CD4-positive, alpha-beta memory T cell (primary cell): ENCODE measurements at regions not wholly inside any gene's neighbourhood (a gene's known extent, or its start where the extent isn't known, plus 50 kb on each side); places are given as distances from the start of the nearest gene placed in this dataset.

ENCODE experiments used
- CTCF ChIA-PET: fragments of 350-600 bp; sonication (Branson Sonifier 250); formaldehyde crosslinking; loops from one replicate; lab custom pipeline; 2021; ENCODE audit warnings: inconsistent platforms; ENCODE audit not compliant: partially characterized antibody; lab: Charles Lee
- POLR2A ChIA-PET: fragments of 350-600 bp; sonication (Branson Sonifier 250); formaldehyde crosslinking; loops from one replicate; lab custom pipeline; 2021; ENCODE audit not compliant: partially characterized antibody; lab: Charles Lee
- DNase-seq, 5 donors: peaks; one replicate each; pipeline versions ENCODE4 v3.0.0 to v3.0.0-alpha.2; 2020 to 2022; ENCODE audit warnings: mixed read lengths in 1 of 5
- H3K27ac ChIP-seq: one replicate; pipeline ENCODE4 v1.7.0; 2013; ENCODE audit warnings: low read depth, low read length
- H3K27me3 ChIP-seq: 2 replicates; pipeline ENCODE4 v1.7.0; 2013; ENCODE audit warnings: mild to moderate bottlenecking, low read length, moderate library complexity; ENCODE audit not compliant: insufficient read depth
- H3K36me3 ChIP-seq: 2 replicates; pipeline ENCODE4 v1.7.0; 2013; ENCODE audit warnings: mild to moderate bottlenecking, low read length, moderate library complexity; ENCODE audit not compliant: insufficient read depth
- H3K4me1 ChIP-seq: 2 replicates; pipeline ENCODE4 v1.7.0; 2013; ENCODE audit warnings: mild to moderate bottlenecking, low read length, moderate library complexity; ENCODE audit not compliant: insufficient read depth
- H3K4me3 ChIP-seq, 2 donors: one replicate each; pipeline ENCODE4 v1.7.0; 2013; ENCODE audit warnings: low read length in 2 of 2, mild to moderate bottlenecking in 1 of 2
- H3K9me3 ChIP-seq, 2 donors: one replicate each; pipeline ENCODE4 v1.7.0; 2013; ENCODE audit warnings: low read length in 2 of 2, control low read depth in 1 of 2; ENCODE audit not compliant: control insufficient read depth in 1 of 2
- H3K27ac Mint-ChIP-seq, 7 donors: one replicate each; pipeline ENCODE4 v1.8.0; 2020 to 2021; ENCODE audit warnings: mixed read lengths in 7 of 7, mild to moderate bottlenecking in 6 of 7, inconsistent platforms in 3 of 7, moderate library complexity in 3 of 7
- H3K27me3 Mint-ChIP-seq, 2 donors: one replicate each; pipeline ENCODE4 v1.8.0; 2020 to 2021; ENCODE audit warnings: mixed read lengths in 2 of 2
- H3K36me3 Mint-ChIP-seq, 2 donors: one replicate each; pipeline ENCODE4 v1.8.0; 2020 to 2021; ENCODE audit warnings: mixed read lengths in 2 of 2, inconsistent platforms in 1 of 2, mild to moderate bottlenecking in 1 of 2
- H3K4me1 Mint-ChIP-seq, 4 donors: one replicate each; pipeline ENCODE4 v1.8.0; 2020 to 2021; ENCODE audit warnings: mixed read lengths in 4 of 4, mild to moderate bottlenecking in 1 of 4
- H3K4me3 Mint-ChIP-seq, 8 donors: one replicate each; pipeline ENCODE4 v1.8.0; 2020 to 2021; ENCODE audit warnings: mixed read lengths in 8 of 8, mild to moderate bottlenecking in 7 of 8, moderate library complexity in 6 of 8, inconsistent platforms in 3 of 8
- H3K9me3 Mint-ChIP-seq, 8 donors: one replicate each; pipeline ENCODE4 v1.8.0; 2020 to 2021; ENCODE audit warnings: mixed read lengths in 8 of 8, mild to moderate bottlenecking in 5 of 8, inconsistent platforms in 3 of 8, moderate library complexity in 1 of 8
- intact Hi-C: fragments of 100-400 bp; cut with micrococcal nuclease; formaldehyde crosslinking; loops from one replicate; pipeline ENCODE4 v1.15.1; 2023

GRCh38 chr5:114612406-114612805 lies 250.5 kb downstream of the KCNN2 start:
- CTCF ChIA-PET: no interaction called here
- H3K27me3 Mint-ChIP-seq: no peaks in the 10 kb centered on the region
- DNase-seq: no peak
- H3K4me1 ChIP-seq: no peaks in the 10 kb centered on the region
- no peak overlapping the region for H3K4me3 ChIP-seq
- peaks cover 0 to 22% (median 6%) of the 10 kb centered on the region in 8 donors for H3K9me3 Mint-ChIP-seq
- intact Hi-C loops: no loop called here
- POLR2A ChIA-PET: no interaction called here
- no peak overlapping the region for H3K4me3 Mint-ChIP-seq
- no peaks in the 10 kb centered on the region for H3K27me3 ChIP-seq
- no peak overlapping the region for H3K27ac ChIP-seq
- no peaks in the 10 kb centered on the region for H3K9me3 ChIP-seq
- no peak overlapping the region for H3K27ac Mint-ChIP-seq
- no peaks in the 10 kb centered on the region for H3K36me3 ChIP-seq
- H3K36me3 Mint-ChIP-seq: no peaks in the 10 kb centered on the region
- H3K4me1 Mint-ChIP-seq: no peaks in the 10 kb centered on the region

- no peaks in the 10 kb centered on the region for H3K4me1 Mint-ChIP-seq
- intact Hi-C loops: no loop called here
- ChIA-PET CTCF (no interaction called here), POLR2A (no interaction called here)
- no peaks in the 10 kb centered on the region for H3K36me3 ChIP-seq
- peaks cover 2 to 9% (median 7%) of the 10 kb centered on the region in 8 donors for H3K9me3 Mint-ChIP-seq
- no peaks in the 10 kb centered on the region for H3K27me3 Mint-ChIP-seq
- no peaks in the 10 kb centered on the region for H3K4me1 ChIP-seq
- no peaks in the 10 kb centered on the region for H3K9me3 ChIP-seq
- no peaks in the 10 kb centered on the region for H3K36me3 Mint-ChIP-seq
- H3K4me3 Mint-ChIP-seq: no peak overlapping the region
- no peaks in the 10 kb centered on the region for H3K27me3 ChIP-seq
- no peak overlapping the region for H3K4me3 ChIP-seq
- DNase-seq: no peak
- H3K27ac Mint-ChIP-seq: no peak overlapping the region
- no peak overlapping the region for H3K27ac ChIP-seq
Observed at GRCh38 chr5:114581136-114581535, 219.3 kb downstream of the KCNN2 start.

- no peaks in the 10 kb centered on the region for H3K36me3 Mint-ChIP-seq
- CTCF ChIA-PET: no interaction called here
Observed at GRCh38 chr5:114565871-114566270, 204.0 kb downstream of the KCNN2 start.

GRCh38 chr5:114565139-114565538 lies 203.3 kb downstream of the KCNN2 start:
- Mint-ChIP-seq H3K27ac (no peak overlapping the region), H3K27me3 (no peaks in the 10 kb centered on the region), H3K9me3 (peaks cover 2 to 24% (median 8%) of the 10 kb centered on the region in 8 donors), H3K36me3 (no peaks in the 10 kb centered on the region), H3K4me3 (no peak overlapping the region), H3K4me1 (no peaks in the 10 kb centered on the region)
- Histone ChIP-seq H3K4me3 (no peak overlapping the region), H3K27me3 (no peaks in the 10 kb centered on the region), H3K4me1 (no peaks in the 10 kb centered on the region), H3K9me3 (no peaks in the 10 kb centered on the region), H3K27ac (no peak overlapping the region), H3K36me3 (no peaks in the 10 kb centered on the region)
- intact Hi-C loops: no loop called here
- CTCF ChIA-PET: no interaction called here
- DNase-seq: no peak
- POLR2A ChIA-PET: no interaction called here

More at GRCh38 chr5:114565871-114566270, 204.0 kb downstream of the KCNN2 start:
- no peaks in the 10 kb centered on the region for H3K4me1 Mint-ChIP-seq
- H3K36me3 ChIP-seq: no peaks in the 10 kb centered on the region
- H3K9me3 Mint-ChIP-seq: peaks cover 4 to 24% (median 8%) of the 10 kb centered on the region in 8 donors
- no peak overlapping the region for H3K4me3 ChIP-seq
- no peaks in the 10 kb centered on the region for H3K27me3 Mint-ChIP-seq
- no peak overlapping the region for H3K4me3 Mint-ChIP-seq
- H3K27ac Mint-ChIP-seq: no peak overlapping the region
- no peak overlapping the region for H3K27ac ChIP-seq
- intact Hi-C loops: no loop called here
- no peaks in the 10 kb centered on the region for H3K27me3 ChIP-seq
- no peaks in the 10 kb centered on the region for H3K4me1 ChIP-seq
- DNase-seq: no peak
- no peaks in the 10 kb centered on the region for H3K9me3 ChIP-seq
- POLR2A ChIA-PET: no interaction called here

GRCh38 chr5:114561415-114561814 lies 199.5 kb downstream of the KCNN2 start:
- Mint-ChIP-seq H3K27me3 (no peaks in the 10 kb centered on the region), H3K4me3 (no peak overlapping the region), H3K36me3 (no peaks in the 10 kb centered on the region), H3K9me3 (peaks cover 0 to 8% (median 3%) of the 10 kb centered on the region in 8 donors), H3K27ac (no peak overlapping the region), H3K4me1 (no peaks in the 10 kb centered on the region)
- H3K27ac ChIP-seq: no peak overlapping the region
- H3K4me3 ChIP-seq: no peak overlapping the region
- H3K27me3 ChIP-seq: no peaks in the 10 kb centered on the region
- H3K4me1 ChIP-seq: no peaks in the 10 kb centered on the region
- no peak for DNase-seq
- H3K9me3 ChIP-seq: no peaks in the 10 kb centered on the region
- H3K36me3 ChIP-seq: no peaks in the 10 kb centered on the region
- ChIA-PET POLR2A (no interaction called here), CTCF (no interaction called here)
- intact Hi-C loops: no loop called here
